WERI-Rb-1 (cell line): ENCODE measurements at regions not wholly inside any gene's neighbourhood (a gene's known extent, or its start where the extent isn't known, plus 50 kb on each side); places are given as distances from the start of the nearest gene placed in this dataset.

ENCODE experiments used
- DNase-seq: peaks from one replicate; pipeline ENCODE4 v3.0.0-alpha.2; 2020
- H3K27ac ChIP-seq: fragments of 250-450 bp; sonication (Bioruptor Pico); 2 replicates; pipeline ENCODE4 v1.5.1; 2020; ENCODE audit warnings: mild to moderate bottlenecking, moderate library complexity
- H3K27me3 ChIP-seq: fragments of 250-450 bp; sonication (Bioruptor Pico); 2 replicates; pipeline ENCODE4 v1.5.1; 2021; ENCODE audit warnings: mild to moderate bottlenecking, low read depth, moderate library complexity; ENCODE audit not compliant: insufficient read depth, severe bottlenecking
- H3K36me3 ChIP-seq: fragments of 250-450 bp; sonication (Bioruptor Pico); 2 replicates; pipeline ENCODE4 v1.5.1; 2020; ENCODE audit warnings: mild to moderate bottlenecking, moderate library complexity
- H3K4me3 ChIP-seq: 2 replicates; pipeline ENCODE4 v1.5.1; 2011; ENCODE audit warnings: low read depth, mild to moderate bottlenecking, control low read depth, low read length
- H3K9me3 ChIP-seq: fragments of 250-450 bp; sonication (Bioruptor Pico); 2 replicates; pipeline ENCODE4 v1.5.1; 2021; ENCODE audit warnings: mild to moderate bottlenecking, moderate library complexity; ENCODE audit not compliant: severe bottlenecking
- CTCF ChIP-seq: IDR thresholded peaks from 2 replicates; pipeline ENCODE4 v1.5.1; 2011; ENCODE audit warnings: low read depth, mild to moderate bottlenecking, control low read depth, inconsistent platforms, low read length

- DNase-seq, result no peak
- no peak for TF ChIP-seq CTCF
- no peak overlapping the region for H3K4me3 ChIP-seq
- H3K27me3 ChIP-seq, result no peaks in the 10 kb centered on the region
- H3K9me3 ChIP-seq, result no peaks in the 10 kb centered on the region
- no peak overlapping the region for H3K27ac ChIP-seq
- H3K36me3 ChIP-seq, result no peaks in the 10 kb centered on the region
Observed at GRCh38 chr10:2077231-2077630, 339.9 kb upstream of the ADARB2 start.

GRCh38 chr10:2076528-2076927 is 339.2 kb upstream of the ADARB2 start:
- Histone ChIP-seq H3K36me3 (no peaks in the 10 kb centered on the region), H3K27me3 (no peaks in the 10 kb centered on the region), H3K4me3 (no peak overlapping the region), H3K27ac (no peak overlapping the region), H3K9me3 (no peaks in the 10 kb centered on the region)
- no peak for TF ChIP-seq CTCF
- DNase-seq, result no peak

GRCh38 chr10:2067015-2067414 is 329.7 kb upstream of the ADARB2 start:
- no peak overlapping the region for H3K4me3 ChIP-seq
- H3K36me3 ChIP-seq, result no peaks in the 10 kb centered on the region
- no peak for TF ChIP-seq CTCF
- no peak overlapping the region for H3K27ac ChIP-seq
- H3K9me3 ChIP-seq, result no peaks in the 10 kb centered on the region
- no peaks in the 10 kb centered on the region for H3K27me3 ChIP-seq
- no peak for DNase-seq

GRCh38 chr10:2054728-2055127 is 317.4 kb upstream of the ADARB2 start:
- Histone ChIP-seq H3K27me3 (no peaks in the 10 kb centered on the region), H3K4me3 (no peak overlapping the region), H3K36me3 (no peaks in the 10 kb centered on the region), H3K9me3 (no peaks in the 10 kb centered on the region), H3K27ac (no peak overlapping the region)
- TF ChIP-seq CTCF, result no peak
- no peak for DNase-seq

- DNase-seq, result no peak
- no peaks in the 10 kb centered on the region for H3K36me3 ChIP-seq
- H3K27ac ChIP-seq, result no peak overlapping the region
- no peak overlapping the region for H3K4me3 ChIP-seq
- no peaks in the 10 kb centered on the region for H3K27me3 ChIP-seq
- TF ChIP-seq CTCF, result no peak
- no peaks in the 10 kb centered on the region for H3K9me3 ChIP-seq
Observed at GRCh38 chr10:2053805-2054204, 316.5 kb upstream of the ADARB2 start.

- no peak for DNase-seq
- H3K9me3 ChIP-seq, result no peaks in the 10 kb centered on the region
- TF ChIP-seq CTCF, result no peak
Observed at GRCh38 chr10:2051108-2051507, 313.8 kb upstream of the ADARB2 start.

More at GRCh38 chr10:2051108-2051507, 313.8 kb upstream of the ADARB2 start:
- Histone ChIP-seq H3K36me3 (no peaks in the 10 kb centered on the region), H3K27ac (no peak overlapping the region), H3K27me3 (no peaks in the 10 kb centered on the region), H3K4me3 (no peak overlapping the region)
